A549 (cell line): ENCODE measurements at regions not wholly inside any gene's neighbourhood (a gene's known extent, or its start where the extent isn't known, plus 50 kb on each side); places are given as distances from the start of the nearest gene placed in this dataset.
"Not testable (repeated sequence)": the region's sequence is repeated elsewhere in the genome, so short reads cannot be mapped to it uniquely, and the experiment has no call there.

Experiments
- ATAC-seq, 2 experiments: fragments of 200-7000 bp in 1 of 2; fragments of >200 bp in 1 of 2; cut with Nextera tagmentation in 1 of 2; cut with Tn5 transposase in 1 of 2; 3 replicates each; pipeline versions ENCODE4 v1.8.0 to v1.9.1; 2018 to 2020; ENCODE audit warnings: mild to moderate bottlenecking in 1 of 2, moderate library complexity in 1 of 2
- CTCF ChIA-PET: fragments of 300-600 bp; sonication (Branson Sonifier 250); formaldehyde crosslinking; extraction: SDS; loops from one replicate; lab custom pipeline; 2021; ENCODE audit warnings: antibody characterized with exemption, inconsistent platforms; lab: Yijun Ruan, JAX
- POLR2A ChIA-PET: fragments of 350-600 bp; formaldehyde crosslinking; extraction: SDS; loops from one replicate; lab custom pipeline; 2021; ENCODE audit warnings: antibody characterized with exemption, inconsistent platforms; lab: Yijun Ruan, JAX
- DNase-seq, 2 experiments: peaks; one replicate each; pipeline versions ENCODE4 v3.0.0 to v3.0.0-alpha.2; 2011 to 2016; ENCODE audit warnings: low read depth in 1 of 2, low spot score in 1 of 2
- FAIRE-seq: peaks from 2 replicates; lab custom pipeline; 2011; peaks lifted over from hg19 to GRCh38; lab: Jason Lieb, UNC
- H3K27ac ChIP-seq, 2 experiments: fragments of >200 bp; sonication (Bioruptor Twin); formaldehyde crosslinking; 3 replicates each; pipeline ENCODE4 v1.5.1; 2016 to 2017
- H3K4me1 ChIP-seq: fragments of >200 bp; sonication (Bioruptor Twin); formaldehyde crosslinking; 3 replicates; pipeline ENCODE4 v1.6.1; 2016
- H3K4me2 ChIP-seq: fragments of >200 bp; sonication (Bioruptor Twin); formaldehyde crosslinking; 3 replicates; pipeline ENCODE4 v1.6.1; 2016
- H3K4me3 ChIP-seq: fragments of >200 bp; sonication (Bioruptor Twin); formaldehyde crosslinking; 3 replicates; pipeline ENCODE4 v1.5.1; 2016
- H3K9me3 ChIP-seq: fragments of >200 bp; sonication (Bioruptor Twin); formaldehyde crosslinking; 3 replicates; pipeline ENCODE4 v1.6.1; 2016
- CBX8 ChIP-seq: fragments of 200-600 bp; sonication (generic); IDR thresholded peaks from 2 replicates; pipeline ENCODE4 v1.6.1; 2016
- CHD2 ChIP-seq: fragments of 150-350 bp; IDR thresholded peaks from 2 replicates; pipeline ENCODE4 v1.6.1; 2014; ENCODE audit warnings: low read length; ENCODE audit not compliant: partially characterized antibody
- CHD4 ChIP-seq: fragments of 200-600 bp; sonication (generic); IDR thresholded peaks from 2 replicates; pipeline ENCODE4 v1.6.1; 2016; ENCODE audit warnings: antibody characterized with exemption, mild to moderate bottlenecking, borderline replicate concordance
- EP300 ChIP-seq, 2 experiments: fragments of >200 bp; sonication (Bioruptor Twin); formaldehyde crosslinking; IDR thresholded peaks; 2 replicates in 1 of 2; 3 replicates in 1 of 2; pipeline ENCODE4 v1.6.1; 2016 to 2017
- HOXB13 ChIP-seq: fragments of 250-450 bp; sonication (Bioruptor Pico); IDR thresholded peaks from 2 replicates; pipeline ENCODE4 v1.5.0; 2020; ENCODE audit warnings: low read depth, mild to moderate bottlenecking, moderate library complexity
- JUNB ChIP-seq: fragments of >200 bp; sonication (Bioruptor Twin); formaldehyde crosslinking; IDR thresholded peaks from 2 replicates; pipeline ENCODE4 v1.6.1; 2016
- PHF8 ChIP-seq: fragments of 200-600 bp; sonication (generic); IDR thresholded peaks from 2 replicates; pipeline ENCODE4 v1.6.1; 2016; ENCODE audit warnings: low read depth, mild to moderate bottlenecking, antibody characterized with exemption, moderate library complexity, borderline replicate concordance
- RARB ChIP-seq: fragments of 250-450 bp; sonication (Bioruptor Pico); IDR thresholded peaks from 2 replicates; pipeline ENCODE4 v1.8.0; 2021; ENCODE audit warnings: mild to moderate bottlenecking, moderate library complexity
- RFX5 ChIP-seq: fragments of 450-650 bp; IDR thresholded peaks from 2 replicates; pipeline ENCODE4 v1.7.1; 2014; ENCODE audit warnings: antibody characterized with exemption, mild to moderate bottlenecking, moderate library complexity
- TFCP2L1 ChIP-seq: fragments of 250-450 bp; sonication (Bioruptor Pico); IDR thresholded peaks from 2 replicates; pipeline ENCODE4 v1.5.0; 2021; ENCODE audit warnings: mild to moderate bottlenecking
- ZNF302 ChIP-seq: fragments of 250-450 bp; sonication (Bioruptor Pico); IDR thresholded peaks from 2 replicates; pipeline ENCODE4 v1.9.0; 2021; ENCODE audit warnings: inconsistent platforms, mild to moderate bottlenecking, moderate library complexity
- WGBS: methylation state at CpG from one replicate; pipeline ENCODE4 v1.1.6; 2017; ENCODE audit errors: missing lambda C conversion rate; 5-methylcytosine and 5-hydroxymethylcytosine counted together
- small RNA-seq, 6 experiments: library from RNA; depleted of rRNA; stranded (forward); fragments of <200 nt; gene quantifications; one replicate each; pipeline ENCODE3, GENCODE V24; 2012
- TF ChIP-seq, protein P1 (sequence below): fragments of >200 bp; sonication (Bioruptor Twin); formaldehyde crosslinking; IDR thresholded peaks from 2 replicates; pipeline ENCODE4 v1.6.1; 2016
- TF ChIP-seq, protein P2 (sequence below): fragments of 250-450 bp; sonication (Bioruptor Pico); IDR thresholded peaks from 2 replicates; pipeline ENCODE4 v1.5.0; 2021; ENCODE audit warnings: mild to moderate bottlenecking, moderate library complexity, borderline replicate concordance
- TF ChIP-seq, protein P3 (sequence below): fragments of 200-600 bp; sonication (generic); IDR thresholded peaks from 2 replicates; pipeline ENCODE4 v1.6.1; 2016; ENCODE audit warnings: antibody characterized with exemption, mild to moderate bottlenecking, moderate library complexity

DNA sequence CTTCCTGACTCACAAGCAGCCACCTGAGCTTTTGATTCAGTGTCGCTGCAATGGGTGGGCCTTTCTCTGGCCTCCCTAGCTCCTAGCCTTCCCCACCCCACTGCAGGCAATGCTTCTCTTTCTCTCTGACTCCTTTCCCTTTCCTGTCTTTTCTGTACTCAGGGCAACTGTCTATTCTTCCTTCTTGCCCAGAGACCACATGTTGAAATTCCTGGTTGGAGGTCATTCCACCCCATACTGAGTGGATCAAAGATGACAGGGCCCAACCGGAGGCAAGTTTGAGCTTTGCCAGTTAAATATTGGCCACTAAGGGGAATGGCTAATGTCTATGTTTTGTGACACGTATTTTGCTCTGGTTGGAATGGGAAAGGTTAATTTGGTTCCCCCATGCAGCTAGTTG lies 65.2 kb upstream of the ARID1A start:
- FAIRE-seq, result no peak
- CTCF ChIA-PET, result interaction anchor here (2.3 kb wide), 1 partner anchor 47 kb away, joined by 9 read pairs; no protein-coding TSS in a partner anchor

DNA sequence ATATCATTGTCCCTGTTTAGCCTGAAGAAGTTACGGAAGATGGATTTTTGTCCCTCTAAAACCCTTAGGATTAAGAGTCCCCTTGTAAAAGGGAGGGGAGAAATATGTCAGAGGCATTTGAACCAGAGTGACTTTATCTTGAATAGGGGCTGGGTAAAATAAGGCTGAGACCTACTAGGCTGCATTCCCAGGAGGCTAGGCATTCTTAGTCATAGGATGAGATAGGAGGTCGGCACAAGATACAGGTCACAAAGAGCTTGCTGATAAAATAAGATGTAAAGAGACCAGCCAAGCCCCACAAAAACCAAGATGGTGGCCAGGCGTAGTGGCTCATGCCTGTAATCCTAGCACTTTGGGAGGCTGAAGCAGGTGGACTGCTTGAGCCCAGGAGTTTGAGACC lies 60.0 kb upstream of the ARID1A start:
- H3K27ac ChIP-seq, ATAC-seq, H3K4me2 ChIP-seq, FAIRE-seq, H3K4me1 ChIP-seq, H3K4me3 ChIP-seq, DNase-seq, CTCF ChIA-PET, POLR2A ChIA-PET, H3K9me3 ChIP-seq: not testable (repeated sequence)
- WGBS, result 77% methylated on average over 3 of the region's 3 CpGs

More for the DNA sequence above, 65.2 kb upstream of the ARID1A start:
- no peaks in the 10 kb centered on the region for H3K4me1 ChIP-seq
- ATAC-seq (no peak), DNase-seq (no peak)
- H3K4me3 ChIP-seq, result no peak overlapping the region
- no peak overlapping the region for H3K27ac ChIP-seq
- no peaks in the 10 kb centered on the region for H3K9me3 ChIP-seq
- no peak overlapping the region for H3K4me2 ChIP-seq
- TF ChIP-seq CHD4 (no peak), PHF8 (no peak), EP300 (IDR thresholded peaks at IDR 0.05) (no peak), RARB (no peak), HOXB13 (CRISPR knock-in tag) (no peak), ZNF302 (CRISPR knock-in tag) (no peak), JUNB (no peak), RFX5 (no peak), TFCP2L1 (CRISPR knock-in tag) (no peak), CBX8 (no peak)
- TF ChIP-seq, protein P1, sequence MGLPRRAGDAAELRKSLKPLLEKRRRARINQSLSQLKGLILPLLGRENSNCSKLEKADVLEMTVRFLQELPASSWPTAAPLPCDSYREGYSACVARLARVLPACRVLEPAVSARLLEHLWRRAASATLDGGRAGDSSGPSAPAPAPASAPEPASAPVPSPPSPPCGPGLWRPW, result no peak
- TF ChIP-seq, protein P2, sequence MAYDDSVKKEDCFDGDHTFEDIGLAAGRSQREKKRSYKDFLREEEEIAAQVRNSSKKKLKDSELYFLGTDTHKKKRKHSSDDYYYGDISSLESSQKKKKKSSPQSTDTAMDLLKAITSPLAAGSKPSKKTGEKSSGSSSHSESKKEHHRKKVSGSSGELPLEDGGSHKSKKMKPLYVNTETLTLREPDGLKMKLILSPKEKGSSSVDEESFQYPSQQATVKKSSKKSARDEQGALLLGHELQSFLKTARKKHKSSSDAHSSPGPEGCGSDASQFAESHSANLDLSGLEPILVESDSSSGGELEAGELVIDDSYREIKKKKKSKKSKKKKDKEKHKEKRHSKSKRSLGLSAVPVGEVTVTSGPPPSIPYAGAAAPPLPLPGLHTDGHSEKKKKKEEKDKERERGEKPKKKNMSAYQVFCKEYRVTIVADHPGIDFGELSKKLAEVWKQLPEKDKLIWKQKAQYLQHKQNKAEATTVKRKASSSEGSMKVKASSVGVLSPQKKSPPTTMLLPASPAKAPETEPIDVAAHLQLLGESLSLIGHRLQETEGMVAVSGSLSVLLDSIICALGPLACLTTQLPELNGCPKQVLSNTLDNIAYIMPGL, result no peak
- POLR2A ChIA-PET, result interaction anchor here (0.9 kb wide), 1 partner anchor 13 kb away, joined by 4 read pairs; no protein-coding TSS in a partner anchor
- WGBS, result 75% methylated on average over 3 of the region's 3 CpGs

DNA sequence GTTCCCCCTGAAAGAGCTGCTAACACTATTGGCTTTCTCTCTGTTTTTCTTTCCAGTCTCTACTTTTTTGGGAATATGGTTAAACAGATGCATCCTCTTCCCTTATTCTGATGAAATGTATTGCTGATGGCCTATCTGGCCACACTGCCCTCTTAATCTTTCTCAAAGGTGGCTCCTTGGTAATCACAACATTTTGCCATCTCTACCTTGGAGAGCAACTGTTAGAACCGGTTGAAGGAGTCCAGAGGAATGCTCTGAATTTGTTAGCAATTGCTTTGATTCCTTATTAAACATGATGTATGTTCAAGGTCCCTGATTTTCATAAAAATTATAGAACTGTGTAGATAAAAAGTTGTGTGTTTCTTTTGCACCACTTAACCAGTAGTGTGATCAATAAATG lies 50.1 kb upstream of the ARID1A start:
- Histone ChIP-seq H3K9me3 (no peaks in the 10 kb centered on the region), H3K27ac (no peak overlapping the region), H3K4me3 (no peak overlapping the region), H3K4me1 (no peaks in the 10 kb centered on the region), H3K4me2 (no peak overlapping the region)
- 50% methylated on average over 1 of the region's 1 CpG for WGBS
- DNase-seq (no peak), ATAC-seq (no peak), FAIRE-seq (no peak)
- POLR2A ChIA-PET, result interaction anchor here (0.6 to 1.2 kb wide), 2 partner anchors 9 to 199 kb away, joined by 3 read pairs; no protein-coding TSS in a partner anchor
- TF ChIP-seq, protein P3, sequence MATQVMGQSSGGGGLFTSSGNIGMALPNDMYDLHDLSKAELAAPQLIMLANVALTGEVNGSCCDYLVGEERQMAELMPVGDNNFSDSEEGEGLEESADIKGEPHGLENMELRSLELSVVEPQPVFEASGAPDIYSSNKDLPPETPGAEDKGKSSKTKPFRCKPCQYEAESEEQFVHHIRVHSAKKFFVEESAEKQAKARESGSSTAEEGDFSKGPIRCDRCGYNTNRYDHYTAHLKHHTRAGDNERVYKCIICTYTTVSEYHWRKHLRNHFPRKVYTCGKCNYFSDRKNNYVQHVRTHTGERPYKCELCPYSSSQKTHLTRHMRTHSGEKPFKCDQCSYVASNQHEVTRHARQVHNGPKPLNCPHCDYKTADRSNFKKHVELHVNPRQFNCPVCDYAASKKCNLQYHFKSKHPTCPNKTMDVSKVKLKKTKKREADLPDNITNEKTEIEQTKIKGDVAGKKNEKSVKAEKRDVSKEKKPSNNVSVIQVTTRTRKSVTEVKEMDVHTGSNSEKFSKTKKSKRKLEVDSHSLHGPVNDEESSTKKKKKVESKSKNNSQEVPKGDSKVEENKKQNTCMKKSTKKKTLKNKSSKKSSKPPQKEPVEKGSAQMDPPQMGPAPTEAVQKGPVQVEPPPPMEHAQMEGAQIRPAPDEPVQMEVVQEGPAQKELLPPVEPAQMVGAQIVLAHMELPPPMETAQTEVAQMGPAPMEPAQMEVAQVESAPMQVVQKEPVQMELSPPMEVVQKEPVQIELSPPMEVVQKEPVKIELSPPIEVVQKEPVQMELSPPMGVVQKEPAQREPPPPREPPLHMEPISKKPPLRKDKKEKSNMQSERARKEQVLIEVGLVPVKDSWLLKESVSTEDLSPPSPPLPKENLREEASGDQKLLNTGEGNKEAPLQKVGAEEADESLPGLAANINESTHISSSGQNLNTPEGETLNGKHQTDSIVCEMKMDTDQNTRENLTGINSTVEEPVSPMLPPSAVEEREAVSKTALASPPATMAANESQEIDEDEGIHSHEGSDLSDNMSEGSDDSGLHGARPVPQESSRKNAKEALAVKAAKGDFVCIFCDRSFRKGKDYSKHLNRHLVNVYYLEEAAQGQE, result peak; percentile 55; the same call in 1 of the 2 replicates
- no peak for TF ChIP-seq CHD2
- CTCF ChIA-PET, result interaction anchor here (1.2 kb wide), 1 partner anchor 21 kb away, joined by 6 read pairs; no protein-coding TSS in a partner anchor

Small RNA genes lying in the stretch of these regions (small RNA-seq; reads per million reads assigned to genes)
- 0 reads per million in 6 experiments for gene AL627313.1
- gene RF01210, result 0 to 0.29 (median 0) reads per million in 6 experiments
